CD4-positive, alpha-beta T cell (primary cell): ENCODE measurements at regions not wholly inside any gene's neighbourhood (a gene's known extent, or its start where the extent isn't known, plus 50 kb on each side); places are given as distances from the start of the nearest gene placed in this dataset.

Experiments used
- ATAC-seq: fragments of 200-7000 bp; cut with Tn5 transposase; one replicate; pipeline ENCODE4 v1.10.0; 2022; ENCODE audit warnings: mild to moderate bottlenecking; ENCODE audit not compliant: poor library complexity
- CTCF ChIA-PET: fragments of 350-600 bp; sonication (Branson Sonifier 250); formaldehyde crosslinking; loops from one replicate; lab custom pipeline; 2021; ENCODE audit warnings: antibody characterized with exemption, inconsistent platforms; lab: Charles Lee
- POLR2A ChIA-PET: fragments of 350-600 bp; sonication (Branson Sonifier 250); formaldehyde crosslinking; loops from one replicate; lab custom pipeline; 2021; ENCODE audit warnings: antibody characterized with exemption, inconsistent platforms; lab: Charles Lee
- DNase-seq, 14 experiments: peaks; one replicate each; pipeline ENCODE4 v3.0.0-alpha.2; 2013 to 2020; ENCODE audit warnings: mixed read lengths in 2 of 14
- H3K27ac ChIP-seq, 2 donors: one replicate each; pipeline versions ENCODE4 v1.5.1 to v1.7.0; 2013; ENCODE audit warnings: low read length in 2 of 2, low read depth in 1 of 2, mild to moderate bottlenecking in 1 of 2
- H3K27me3 ChIP-seq, 2 experiments: 1 replicate in 1 of 2; 2 replicates in 1 of 2; pipeline versions ENCODE4 v1.6.1 to v1.7.0; 2013; ENCODE audit warnings: low read length in 2 of 2, control low read depth in 1 of 2, mild to moderate bottlenecking in 1 of 2, moderate library complexity in 1 of 2; ENCODE audit not compliant: insufficient read depth in 2 of 2, control insufficient read depth in 1 of 2
- H3K36me3 ChIP-seq: one replicate; pipeline ENCODE4 v1.6.1; 2013; ENCODE audit warnings: low read length, control low read depth; ENCODE audit not compliant: insufficient read depth
- H3K4me1 ChIP-seq: one replicate; pipeline ENCODE4 v1.6.1; 2013; ENCODE audit warnings: low read length, control low read depth; ENCODE audit not compliant: insufficient read depth
- H3K4me3 ChIP-seq: one replicate; pipeline ENCODE4 v1.5.1; 2013; ENCODE audit warnings: mild to moderate bottlenecking, low read length, moderate library complexity
- H3K9me3 ChIP-seq, 2 experiments: 1 replicate in 1 of 2; 2 replicates in 1 of 2; pipeline versions ENCODE4 v1.6.1 to v1.7.0; 2013; ENCODE audit warnings: low read length in 2 of 2, mild to moderate bottlenecking in 2 of 2, control low read depth in 1 of 2, moderate library complexity in 1 of 2; ENCODE audit not compliant: control insufficient read depth in 1 of 2, insufficient read depth in 1 of 2
- H3K27ac Mint-ChIP-seq: one replicate; pipeline ENCODE4 v1.8.0; 2020; ENCODE audit warnings: mixed read lengths
- H3K27me3 Mint-ChIP-seq: one replicate; pipeline ENCODE4 v1.8.0; 2021; ENCODE audit warnings: mixed read lengths
- H3K36me3 Mint-ChIP-seq: one replicate; pipeline ENCODE4 v1.8.0; 2021; ENCODE audit warnings: low read depth, mixed read lengths
- H3K4me1 Mint-ChIP-seq: one replicate; pipeline ENCODE4 v1.8.0; 2021; ENCODE audit warnings: low read depth, mixed read lengths
- H3K4me3 Mint-ChIP-seq: one replicate; pipeline ENCODE4 v1.8.0; 2020; ENCODE audit warnings: mild to moderate bottlenecking, mixed read lengths
- H3K9me3 Mint-ChIP-seq: one replicate; pipeline ENCODE4 v1.8.0; 2020; ENCODE audit warnings: mixed read lengths
- intact Hi-C, 2 experiments: fragments of 100-400 bp; cut with DNase I in 1 of 2; cut with micrococcal nuclease in 1 of 2; formaldehyde crosslinking; loops; one replicate each; pipeline versions ENCODE4 v1.15.1 to v1.9.0; 2023 to 2025; cut with DNase I, micrococcal nuclease
- TF ChIP-seq, protein P1 (sequence below): fragments of 200-600 bp; IDR thresholded peaks from one replicate; pipeline ENCODE4 v1.8.0; 2022; ENCODE audit warnings: antibody characterized with exemption, mild to moderate bottlenecking

DNA sequence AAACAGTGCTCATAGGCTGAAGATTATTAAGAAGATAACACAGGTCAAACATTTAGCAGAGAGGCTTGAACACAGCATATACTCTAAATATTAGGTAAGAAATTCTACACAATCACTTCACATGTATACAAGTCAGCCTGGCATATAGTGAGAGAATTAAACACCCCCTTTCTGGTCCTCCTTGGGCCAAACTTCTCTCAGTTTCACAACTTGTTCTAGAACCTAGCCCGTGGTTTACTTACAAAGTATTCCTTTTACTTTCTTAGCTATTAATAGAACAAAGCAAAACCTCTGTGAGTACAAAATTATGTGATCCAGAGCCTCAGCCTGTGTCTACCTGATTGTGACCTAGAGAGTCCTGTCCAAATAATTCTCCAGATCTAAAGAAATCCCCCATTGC lies 562.8 kb downstream of the TNS1 start:
- H3K27ac ChIP-seq: no peak overlapping the region
- H3K4me1 Mint-ChIP-seq: no peaks in the 10 kb centered on the region
- ChIA-PET CTCF (no interaction called here), POLR2A (no interaction called here)
- no peaks in the 10 kb centered on the region for H3K36me3 Mint-ChIP-seq
- intact Hi-C loops: no loop called here
- TF ChIP-seq, protein P1, sequence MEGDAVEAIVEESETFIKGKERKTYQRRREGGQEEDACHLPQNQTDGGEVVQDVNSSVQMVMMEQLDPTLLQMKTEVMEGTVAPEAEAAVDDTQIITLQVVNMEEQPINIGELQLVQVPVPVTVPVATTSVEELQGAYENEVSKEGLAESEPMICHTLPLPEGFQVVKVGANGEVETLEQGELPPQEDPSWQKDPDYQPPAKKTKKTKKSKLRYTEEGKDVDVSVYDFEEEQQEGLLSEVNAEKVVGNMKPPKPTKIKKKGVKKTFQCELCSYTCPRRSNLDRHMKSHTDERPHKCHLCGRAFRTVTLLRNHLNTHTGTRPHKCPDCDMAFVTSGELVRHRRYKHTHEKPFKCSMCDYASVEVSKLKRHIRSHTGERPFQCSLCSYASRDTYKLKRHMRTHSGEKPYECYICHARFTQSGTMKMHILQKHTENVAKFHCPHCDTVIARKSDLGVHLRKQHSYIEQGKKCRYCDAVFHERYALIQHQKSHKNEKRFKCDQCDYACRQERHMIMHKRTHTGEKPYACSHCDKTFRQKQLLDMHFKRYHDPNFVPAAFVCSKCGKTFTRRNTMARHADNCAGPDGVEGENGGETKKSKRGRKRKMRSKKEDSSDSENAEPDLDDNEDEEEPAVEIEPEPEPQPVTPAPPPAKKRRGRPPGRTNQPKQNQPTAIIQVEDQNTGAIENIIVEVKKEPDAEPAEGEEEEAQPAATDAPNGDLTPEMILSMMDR: no peak
- no peaks in the 10 kb centered on the region for H3K27me3 ChIP-seq
- no peak overlapping the region for H3K4me3 ChIP-seq
- H3K9me3 ChIP-seq: no peaks in the 10 kb centered on the region
- no peaks in the 10 kb centered on the region for H3K4me1 ChIP-seq
- no peak overlapping the region for H3K27ac Mint-ChIP-seq
- DNase-seq: no peak
- H3K36me3 ChIP-seq: no peaks in the 10 kb centered on the region
- no peak overlapping the region for H3K4me3 Mint-ChIP-seq
- no peaks in the 10 kb centered on the region for H3K9me3 Mint-ChIP-seq
- no peak for ATAC-seq
- no peaks in the 10 kb centered on the region for H3K27me3 Mint-ChIP-seq

DNA sequence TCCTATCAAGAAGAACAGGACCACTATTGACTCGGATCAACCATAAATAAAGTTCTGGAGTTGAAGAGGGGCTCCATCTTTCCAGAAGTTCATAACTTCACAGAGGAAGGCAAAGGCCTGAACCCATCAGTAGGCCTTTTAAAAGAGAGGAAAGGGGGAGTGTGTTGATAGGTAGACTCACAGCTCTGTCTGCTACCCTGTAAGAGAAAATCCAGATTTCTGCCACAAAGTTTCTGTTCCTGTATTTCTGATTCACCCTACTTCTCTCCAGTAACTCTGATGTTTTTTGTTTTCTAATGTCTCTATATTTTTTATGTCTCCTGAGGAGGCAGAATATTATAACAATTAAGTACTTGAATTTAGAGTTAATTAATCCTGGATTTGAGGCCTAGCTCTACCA lies 564.0 kb downstream of the TNS1 start:
- H3K9me3 ChIP-seq: no peaks in the 10 kb centered on the region
- ChIA-PET POLR2A (no interaction called here), CTCF (no interaction called here)
- Mint-ChIP-seq H3K27ac (no peak overlapping the region), H3K4me3 (no peak overlapping the region), H3K9me3 (no peaks in the 10 kb centered on the region), H3K27me3 (no peaks in the 10 kb centered on the region), H3K4me1 (peaks cover 7% of the 10 kb centered on the region), H3K36me3 (no peaks in the 10 kb centered on the region)
- H3K27me3 ChIP-seq: no peaks in the 10 kb centered on the region
- no peaks in the 10 kb centered on the region for H3K36me3 ChIP-seq
- H3K4me1 ChIP-seq: no peaks in the 10 kb centered on the region
- no peak for ATAC-seq
- DNase-seq: no peak
- H3K27ac ChIP-seq: no peak overlapping the region
- intact Hi-C loops: no loop called here
- TF ChIP-seq, protein P1: no peak
- no peak overlapping the region for H3K4me3 ChIP-seq

- Histone ChIP-seq H3K27ac (no peak overlapping the region), H3K9me3 (no peaks in the 10 kb centered on the region), H3K4me3 (no peak overlapping the region), H3K4me1 (no peaks in the 10 kb centered on the region), H3K36me3 (no peaks in the 10 kb centered on the region), H3K27me3 (no peaks in the 10 kb centered on the region)
- ATAC-seq (no peak), DNase-seq (no peak)
- Mint-ChIP-seq H3K4me3 (no peak overlapping the region), H3K9me3 (no peaks in the 10 kb centered on the region), H3K36me3 (no peaks in the 10 kb centered on the region), H3K27me3 (no peaks in the 10 kb centered on the region), H3K4me1 (peaks cover 11% of the 10 kb centered on the region), H3K27ac (no peak overlapping the region)
- ChIA-PET CTCF (no interaction called here), POLR2A (no interaction called here)
- intact Hi-C loops: no loop called here
- TF ChIP-seq, protein P1: no peak
Observed at GRCh38 chr2:217438136-217438535, 564.7 kb downstream of the TNS1 start.
